ENCODE measurements at regions not wholly inside any gene's neighbourhood (a gene's known extent, or its start where the extent isn't known, plus 50 kb on each side); places are given as distances from the start of the nearest gene placed in this dataset.

DNA sequence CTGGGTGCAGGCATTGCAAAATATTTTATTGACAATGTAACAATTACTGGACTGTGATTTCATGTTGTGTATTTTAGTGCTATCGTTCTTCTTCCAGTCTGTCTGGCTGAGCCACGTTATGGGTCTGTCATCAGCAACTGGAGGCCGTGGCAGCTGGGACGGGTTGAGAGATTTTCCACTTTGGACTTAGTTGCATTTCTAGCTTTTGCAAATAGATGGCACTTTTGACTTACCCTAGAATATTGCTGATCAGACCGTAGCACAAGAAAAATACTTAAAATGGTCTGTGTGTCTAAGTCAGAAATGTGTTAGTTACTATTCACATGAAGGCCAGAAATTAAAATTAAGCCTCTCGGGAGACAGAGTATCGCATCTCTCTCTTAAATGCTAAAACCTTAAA lies 211.1 kb downstream of the TEX29 start:
- TF ChIP-seq RFX5 (IDR thresholded peaks at IDR 0.05; ENCODE audit: low read length): no peak
- TF ChIP-seq RAD21 (IDR thresholded peaks at IDR 0.05; ENCODE audit: low read length): peak; percentile 37; the same call in 1 of the 2 replicates
- TF ChIP-seq, protein P1, sequence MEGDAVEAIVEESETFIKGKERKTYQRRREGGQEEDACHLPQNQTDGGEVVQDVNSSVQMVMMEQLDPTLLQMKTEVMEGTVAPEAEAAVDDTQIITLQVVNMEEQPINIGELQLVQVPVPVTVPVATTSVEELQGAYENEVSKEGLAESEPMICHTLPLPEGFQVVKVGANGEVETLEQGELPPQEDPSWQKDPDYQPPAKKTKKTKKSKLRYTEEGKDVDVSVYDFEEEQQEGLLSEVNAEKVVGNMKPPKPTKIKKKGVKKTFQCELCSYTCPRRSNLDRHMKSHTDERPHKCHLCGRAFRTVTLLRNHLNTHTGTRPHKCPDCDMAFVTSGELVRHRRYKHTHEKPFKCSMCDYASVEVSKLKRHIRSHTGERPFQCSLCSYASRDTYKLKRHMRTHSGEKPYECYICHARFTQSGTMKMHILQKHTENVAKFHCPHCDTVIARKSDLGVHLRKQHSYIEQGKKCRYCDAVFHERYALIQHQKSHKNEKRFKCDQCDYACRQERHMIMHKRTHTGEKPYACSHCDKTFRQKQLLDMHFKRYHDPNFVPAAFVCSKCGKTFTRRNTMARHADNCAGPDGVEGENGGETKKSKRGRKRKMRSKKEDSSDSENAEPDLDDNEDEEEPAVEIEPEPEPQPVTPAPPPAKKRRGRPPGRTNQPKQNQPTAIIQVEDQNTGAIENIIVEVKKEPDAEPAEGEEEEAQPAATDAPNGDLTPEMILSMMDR (IDR thresholded peaks at IDR 0.05): 0 out of 2 replicates have a peak, but pooled peaks have one; percentile 20

Measured in SK-N-SH (cell line).